Ishikawa (cell line): ENCODE measurements at regions not wholly inside any gene's neighbourhood (a gene's known extent, or its start where the extent isn't known, plus 50 kb on each side); places are given as distances from the start of the nearest gene placed in this dataset.

Source experiments
- EGR1 ChIP-seq: IDR thresholded peaks from 2 replicates; pipeline ENCODE4 v1.6.1; 2012
- EP300 ChIP-seq: IDR thresholded peaks from 2 replicates; pipeline ENCODE4 v1.6.1; 2012; ENCODE audit warnings: borderline replicate concordance
- TAF1 ChIP-seq: IDR thresholded peaks from 2 replicates; pipeline ENCODE4 v1.6.1; 2012; ENCODE audit warnings: low read depth, mild to moderate bottlenecking
- YY1 ChIP-seq: IDR thresholded peaks from 2 replicates; pipeline ENCODE4 v1.6.1; 2012; ENCODE audit warnings: low read depth
- ZBTB7A ChIP-seq: IDR thresholded peaks from 2 replicates; pipeline ENCODE4 v1.6.1; 2012; ENCODE audit warnings: low read depth
- TF ChIP-seq, protein P1 (sequence below): IDR thresholded peaks from 2 replicates; pipeline ENCODE4 v1.6.1; 2012; ENCODE audit warnings: low read depth, mild to moderate bottlenecking
- TF ChIP-seq, protein P2 (sequence below): IDR thresholded peaks from 2 replicates; pipeline ENCODE4 v1.6.1; 2012

DNA sequence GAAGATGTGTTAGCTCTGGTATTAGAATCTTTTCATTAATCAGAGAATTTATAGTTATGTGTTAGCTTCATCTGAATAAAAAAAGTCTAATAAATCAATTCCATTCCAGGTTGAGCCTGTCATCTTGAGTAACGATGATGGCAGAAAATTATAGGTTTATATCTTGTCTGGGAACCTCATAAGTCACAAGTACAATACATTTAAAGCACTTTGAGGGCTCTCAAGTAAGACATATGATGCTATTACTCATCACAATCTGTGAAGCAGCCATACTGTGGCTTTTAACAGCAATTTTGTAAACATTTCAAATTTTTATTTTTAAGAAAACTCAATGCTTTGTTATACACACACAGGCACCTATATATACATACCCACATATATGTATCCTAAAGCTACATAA is 484.1 kb upstream of the VRK2 start:
- TF ChIP-seq, protein P1, sequence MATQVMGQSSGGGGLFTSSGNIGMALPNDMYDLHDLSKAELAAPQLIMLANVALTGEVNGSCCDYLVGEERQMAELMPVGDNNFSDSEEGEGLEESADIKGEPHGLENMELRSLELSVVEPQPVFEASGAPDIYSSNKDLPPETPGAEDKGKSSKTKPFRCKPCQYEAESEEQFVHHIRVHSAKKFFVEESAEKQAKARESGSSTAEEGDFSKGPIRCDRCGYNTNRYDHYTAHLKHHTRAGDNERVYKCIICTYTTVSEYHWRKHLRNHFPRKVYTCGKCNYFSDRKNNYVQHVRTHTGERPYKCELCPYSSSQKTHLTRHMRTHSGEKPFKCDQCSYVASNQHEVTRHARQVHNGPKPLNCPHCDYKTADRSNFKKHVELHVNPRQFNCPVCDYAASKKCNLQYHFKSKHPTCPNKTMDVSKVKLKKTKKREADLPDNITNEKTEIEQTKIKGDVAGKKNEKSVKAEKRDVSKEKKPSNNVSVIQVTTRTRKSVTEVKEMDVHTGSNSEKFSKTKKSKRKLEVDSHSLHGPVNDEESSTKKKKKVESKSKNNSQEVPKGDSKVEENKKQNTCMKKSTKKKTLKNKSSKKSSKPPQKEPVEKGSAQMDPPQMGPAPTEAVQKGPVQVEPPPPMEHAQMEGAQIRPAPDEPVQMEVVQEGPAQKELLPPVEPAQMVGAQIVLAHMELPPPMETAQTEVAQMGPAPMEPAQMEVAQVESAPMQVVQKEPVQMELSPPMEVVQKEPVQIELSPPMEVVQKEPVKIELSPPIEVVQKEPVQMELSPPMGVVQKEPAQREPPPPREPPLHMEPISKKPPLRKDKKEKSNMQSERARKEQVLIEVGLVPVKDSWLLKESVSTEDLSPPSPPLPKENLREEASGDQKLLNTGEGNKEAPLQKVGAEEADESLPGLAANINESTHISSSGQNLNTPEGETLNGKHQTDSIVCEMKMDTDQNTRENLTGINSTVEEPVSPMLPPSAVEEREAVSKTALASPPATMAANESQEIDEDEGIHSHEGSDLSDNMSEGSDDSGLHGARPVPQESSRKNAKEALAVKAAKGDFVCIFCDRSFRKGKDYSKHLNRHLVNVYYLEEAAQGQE: no peak
- TF ChIP-seq TAF1 (no peak), YY1 (no peak), EP300 (no peak), EGR1 (no peak), ZBTB7A (no peak)
- TF ChIP-seq, protein P2, sequence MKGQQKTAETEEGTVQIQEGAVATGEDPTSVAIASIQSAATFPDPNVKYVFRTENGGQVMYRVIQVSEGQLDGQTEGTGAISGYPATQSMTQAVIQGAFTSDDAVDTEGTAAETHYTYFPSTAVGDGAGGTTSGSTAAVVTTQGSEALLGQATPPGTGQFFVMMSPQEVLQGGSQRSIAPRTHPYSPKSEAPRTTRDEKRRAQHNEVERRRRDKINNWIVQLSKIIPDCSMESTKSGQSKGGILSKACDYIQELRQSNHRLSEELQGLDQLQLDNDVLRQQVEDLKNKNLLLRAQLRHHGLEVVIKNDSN: no peak
